ENCODE measurements at regions not wholly inside any gene's neighbourhood (a gene's known extent, or its start where the extent isn't known, plus 50 kb on each side); places are given as distances from the start of the nearest gene placed in this dataset.
A peak's percentile ranks its signal among the peaks of the same experiment; 100 is the strongest.
"Not testable (repeated sequence)": the region's sequence is repeated elsewhere in the genome, so short reads cannot be mapped to it uniquely, and the experiment has no call there.

- DNase-seq (ENCODE audit: low read depth) = peak; percentile 14
- H3K4me3 ChIP-seq (ENCODE audit: low read depth, low read length) = no peak overlapping the region
Observed at GRCh38 chr11:130979386-130979972, 63.2 kb upstream of the SNX19 start.

GRCh38 chr11:130980071-130980862 lies 64.0 kb upstream of the SNX19 start:
- no peak for DNase-seq (ENCODE audit: low read depth)

GRCh38 chr11:130984241-130984640 lies 68.0 kb upstream of the SNX19 start:
- H3K4me3 ChIP-seq (ENCODE audit: low read depth, low read length); DNase-seq (ENCODE audit: low read depth): not testable (repeated sequence)

More at GRCh38 chr11:130980071-130980862, 64.0 kb upstream of the SNX19 start:
- no peak overlapping the region for H3K4me3 ChIP-seq (ENCODE audit: low read depth, low read length)

DNA sequence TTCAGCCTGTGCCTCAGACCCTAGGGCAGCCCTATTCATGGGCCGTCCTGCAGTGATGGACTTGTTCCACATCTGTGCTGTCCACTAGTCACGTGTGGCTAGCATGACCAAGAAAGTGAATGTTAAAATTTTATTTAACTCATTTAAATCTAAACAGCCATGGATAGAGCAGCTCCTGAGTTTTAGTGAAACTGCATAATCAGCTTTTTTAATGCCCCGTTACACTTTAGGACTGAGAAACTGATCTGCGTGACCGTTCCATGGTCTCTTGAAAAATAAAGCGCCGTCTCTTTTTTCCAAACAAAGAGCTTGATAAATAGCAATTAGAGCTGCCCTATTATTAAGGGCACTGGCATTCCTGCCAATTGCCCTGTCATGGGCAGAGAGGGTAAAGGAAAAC lies 76.5 kb upstream of the SNX19 start:
- no peak overlapping the region for H3K4me3 ChIP-seq (ENCODE audit: low read depth, low read length)
- no peak for DNase-seq (ENCODE audit: low read depth)

DNA sequence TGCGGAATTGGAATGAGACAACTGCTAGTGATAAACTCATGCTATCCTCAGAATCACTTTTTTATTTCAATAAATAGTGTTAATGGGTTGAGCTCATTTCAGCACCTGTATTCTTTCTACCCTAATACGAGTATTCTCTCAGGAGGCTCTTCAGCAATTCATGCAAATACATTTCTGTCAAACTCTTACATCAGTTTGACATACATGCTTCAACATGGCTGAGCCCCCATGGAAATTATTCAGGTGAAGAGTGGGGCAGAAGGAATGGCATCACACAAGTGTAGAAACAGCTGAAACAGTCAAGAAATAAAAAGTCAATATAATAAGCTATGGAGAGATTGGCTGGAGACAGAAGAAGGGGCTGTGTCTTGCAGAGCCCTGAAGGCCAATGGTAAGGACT lies 77.8 kb upstream of the SNX19 start:
- DNase-seq (ENCODE audit: low read depth) = no peak
- H3K4me3 ChIP-seq (ENCODE audit: low read depth, low read length) = no peak overlapping the region

GRCh38 chr11:130995266-130995665 lies 79.0 kb upstream of the SNX19 start:
- H3K4me3 ChIP-seq (ENCODE audit: low read depth, low read length) = no peak overlapping the region
- DNase-seq (ENCODE audit: low read depth) = no peak

DNA sequence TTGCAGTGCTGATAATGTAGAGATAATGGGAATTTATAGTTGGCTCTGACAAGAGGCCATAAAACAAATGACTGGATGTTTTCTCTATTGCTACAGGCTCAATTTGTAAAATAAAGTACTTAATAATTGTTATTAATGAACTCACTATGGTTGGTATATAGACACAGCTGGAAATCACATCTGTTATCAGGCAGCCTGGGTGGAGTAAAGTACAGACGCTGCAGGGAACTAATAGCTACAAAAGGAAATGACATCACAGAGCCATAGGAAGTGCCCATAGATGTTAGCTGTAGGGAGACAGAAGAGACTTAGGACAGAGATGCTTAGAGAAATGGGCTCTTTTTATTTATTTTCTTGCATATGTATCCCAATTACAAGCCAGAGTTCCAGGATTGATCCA lies 81.0 kb upstream of the SNX19 start:
- no peak overlapping the region for H3K4me3 ChIP-seq (ENCODE audit: low read depth, low read length)
- no peak for DNase-seq (ENCODE audit: low read depth)

- peak; percentile 36 for DNase-seq (ENCODE audit: low read depth)
- H3K4me3 ChIP-seq (ENCODE audit: low read depth, low read length) = no peak overlapping the region
Observed at GRCh38 chr11:130999086-130999485, 82.8 kb upstream of the SNX19 start.

DNA sequence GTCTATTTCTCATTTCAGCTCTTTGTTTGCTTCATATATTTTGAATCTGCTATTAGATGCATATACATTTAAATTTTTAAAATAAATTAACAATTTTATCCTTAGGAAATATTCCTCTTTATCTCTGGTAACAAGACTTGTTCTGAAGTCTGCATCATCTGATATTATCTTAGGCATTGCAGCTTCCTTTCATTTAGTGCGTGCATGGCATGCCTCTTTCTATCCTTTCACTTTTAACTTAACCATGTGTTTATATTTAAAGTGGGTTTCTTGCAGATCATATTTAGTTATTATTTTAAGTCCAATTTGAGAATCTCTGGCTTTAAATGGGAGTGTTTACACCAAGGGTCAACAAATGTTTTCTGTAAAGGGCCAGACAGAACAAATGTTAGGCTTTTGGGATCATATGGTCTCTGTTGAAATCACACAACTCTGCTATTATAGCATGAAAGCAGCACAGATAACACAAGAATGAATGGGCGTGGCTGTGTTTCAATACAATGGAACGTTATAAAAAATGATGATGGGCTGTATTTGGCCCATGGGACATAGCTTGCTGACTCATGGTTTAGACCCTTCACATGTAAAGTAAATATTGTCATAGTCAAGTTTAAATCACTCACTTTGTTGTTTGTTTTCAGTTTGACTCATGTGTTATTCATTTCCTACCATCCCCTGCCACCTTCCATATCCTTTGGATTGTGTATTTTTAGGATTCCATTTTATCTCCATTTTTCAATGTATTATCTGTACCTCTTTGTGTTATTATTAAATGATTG lies 83.9 kb upstream of the SNX19 start:
- DNase-seq (ENCODE audit: low read depth) = peak; percentile 85
- no peak overlapping the region for H3K4me3 ChIP-seq (ENCODE audit: low read depth, low read length)

DNA sequence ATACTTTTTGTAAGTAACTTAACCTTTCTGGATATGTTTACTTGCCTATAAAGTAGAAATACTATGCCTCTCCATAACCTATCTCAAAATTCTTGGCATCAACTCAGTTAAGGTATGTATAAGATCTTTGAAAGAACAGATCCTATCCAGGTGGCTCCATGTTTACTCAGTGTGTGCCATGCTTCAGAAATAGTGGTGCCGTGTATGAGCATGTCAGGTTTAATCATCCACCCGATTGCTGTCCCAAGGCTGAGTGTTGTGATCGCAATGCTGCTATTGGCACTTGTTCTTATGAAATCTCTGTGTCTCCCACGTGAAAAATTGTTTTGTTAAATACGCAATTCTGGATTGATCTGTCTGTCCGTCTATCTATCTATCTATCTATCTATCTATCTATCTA lies 85.9 kb upstream of the SNX19 start:
- no peak for DNase-seq (ENCODE audit: low read depth)
- H3K4me3 ChIP-seq (ENCODE audit: low read depth, low read length) = no peak overlapping the region

DNA sequence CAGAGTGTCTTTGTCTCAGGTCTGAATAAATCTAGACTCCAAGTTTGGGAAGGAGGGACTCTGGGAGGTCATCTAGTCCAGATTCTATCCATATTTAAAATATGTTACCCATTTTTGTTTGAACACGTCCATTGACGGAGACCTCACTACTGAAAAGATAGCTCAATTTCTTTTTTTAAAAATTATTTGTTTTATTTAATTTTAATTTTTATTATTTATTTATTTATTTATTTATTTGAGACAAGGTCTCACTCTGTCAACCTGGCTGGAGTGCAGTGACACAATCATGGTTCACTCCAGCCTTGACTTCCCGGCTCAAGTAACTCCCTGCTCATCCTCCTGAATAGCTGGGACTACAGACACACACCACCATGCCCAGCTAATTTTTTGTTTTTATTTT lies 89.5 kb upstream of the SNX19 start:
- DNase-seq (ENCODE audit: low read depth) = no peak
- H3K4me3 ChIP-seq (ENCODE audit: low read depth, low read length) = no peak overlapping the region

GRCh38 chr11:131025020-131025419 lies 108.7 kb upstream of the SNX19 start:
- H3K4me3 ChIP-seq (ENCODE audit: low read depth, low read length) = no peak overlapping the region
- DNase-seq (ENCODE audit: low read depth) = peak; percentile 25

- no peak overlapping the region for H3K4me3 ChIP-seq (ENCODE audit: low read depth, low read length)
- no peak for DNase-seq (ENCODE audit: low read depth)
Observed at GRCh38 chr11:131025421-131026125, 109.3 kb upstream of the SNX19 start.

GRCh38 chr11:131027491-131027890 lies 111.2 kb upstream of the SNX19 start:
- DNase-seq (ENCODE audit: low read depth) = no peak
- no peak overlapping the region for H3K4me3 ChIP-seq (ENCODE audit: low read depth, low read length)

- H3K4me3 ChIP-seq (ENCODE audit: low read depth, low read length) = no peak overlapping the region
- DNase-seq (ENCODE audit: low read depth) = peak; percentile 92
Observed at GRCh38 chr11:131033151-131033651, 116.9 kb upstream of the SNX19 start.

- DNase-seq (ENCODE audit: low read depth) = no peak
- H3K4me3 ChIP-seq (ENCODE audit: low read depth, low read length) = no peak overlapping the region
Observed at GRCh38 chr11:131036514-131036913, 120.2 kb upstream of the SNX19 start.

GRCh38 chr11:131037873-131038272 lies 121.6 kb upstream of the SNX19 start:
- DNase-seq (ENCODE audit: low read depth) = no peak
- H3K4me3 ChIP-seq (ENCODE audit: low read depth, low read length) = no peak overlapping the region

DNA sequence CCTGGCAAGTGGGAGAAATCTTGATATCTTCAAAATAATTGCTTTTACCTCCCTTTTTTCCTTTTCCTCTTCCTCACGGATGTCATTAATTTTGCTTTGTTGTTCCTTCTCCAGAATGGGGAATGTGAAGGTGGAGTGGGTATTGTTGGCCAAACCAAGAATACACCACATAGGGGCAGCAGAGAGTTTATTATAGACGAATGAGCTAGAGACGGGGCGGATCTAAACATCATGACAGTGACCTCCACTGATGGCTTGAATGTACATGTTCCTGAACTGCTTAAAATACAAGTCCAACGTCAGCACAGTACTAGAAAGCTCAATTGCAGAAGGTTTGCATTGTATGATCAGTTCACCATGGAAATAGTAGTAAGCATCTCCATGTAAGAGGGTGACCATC lies 122.3 kb upstream of the SNX19 start:
- H3K4me3 ChIP-seq (ENCODE audit: low read depth, low read length) = no peak overlapping the region
- no peak for DNase-seq (ENCODE audit: low read depth)

- no peak overlapping the region for H3K4me3 ChIP-seq (ENCODE audit: low read depth, low read length)
- DNase-seq (ENCODE audit: low read depth) = no peak
Observed at GRCh38 chr11:131041331-131042040, 125.2 kb upstream of the SNX19 start.

Measured in skeletal muscle cell (primary cell).